Astrocyte (in vitro differentiated cells and primary cell): ENCODE measurements at regions not wholly inside any gene's neighbourhood (a gene's known extent, or its start where the extent isn't known, plus 50 kb on each side); places are given as distances from the start of the nearest gene placed in this dataset.

Source experiments
- CTCF ChIP-seq: IDR thresholded peaks from 2 replicates; pipeline ENCODE4 v1.5.1; 2011; ENCODE audit warnings: low read depth, mild to moderate bottlenecking, inconsistent platforms, low read length, moderate library complexity; ENCODE audit not compliant: insufficient read depth
- EZH2 ChIP-seq: IDR thresholded peaks from 2 replicates; pipeline ENCODE4 v1.6.1; 2012; ENCODE audit warnings: mild to moderate bottlenecking, low read length, inconsistent platforms; ENCODE audit not compliant: insufficient read depth

GRCh38 chr3:190912736-190913135 lies 50.2 kb upstream of the GMNC start:
- TF ChIP-seq EZH2 (no peak), CTCF (no peak)
